Vagina (tissue), 2 donors: ENCODE measurements at regions not wholly inside any gene's neighbourhood (a gene's known extent, or its start where the extent isn't known, plus 50 kb on each side); places are given as distances from the start of the nearest gene placed in this dataset.

Source experiments
- DNase-seq, 2 donors: peaks; one replicate each; pipeline ENCODE4 v3.0.0-alpha.2; 2017; ENCODE audit errors: extremely low spot score in 2 of 2
- H3K27ac ChIP-seq: fragments of 200-600 bp; sonication (generic); one replicate; pipeline ENCODE4 v1.5.1; 2019
- H3K27me3 ChIP-seq: fragments of 200-600 bp; sonication (generic); one replicate; pipeline ENCODE4 v1.5.1; 2019
- H3K36me3 ChIP-seq, 2 donors: fragments of 200-600 bp; sonication (generic); one replicate each; pipeline ENCODE4 v1.5.1; 2017 to 2019
- H3K4me1 ChIP-seq: fragments of 200-600 bp; sonication (generic); one replicate; pipeline ENCODE4 v1.5.1; 2019
- H3K4me3 ChIP-seq, 2 donors: fragments of 200-600 bp; sonication (generic); 1 replicate in 1 of 2; 2 replicates in 1 of 2; pipeline ENCODE4 v1.5.1; 2016 to 2019
- H3K9me3 ChIP-seq: fragments of 200-600 bp; sonication (generic); one replicate; pipeline ENCODE4 v1.5.1; 2019
- POLR2A ChIP-seq, 2 donors: fragments of 450-650 bp; IDR thresholded peaks; one replicate each; pipeline ENCODE4 v1.6.1; 2017; ENCODE audit warnings: antibody characterized with exemption in 2 of 2, mild to moderate bottlenecking in 2 of 2, moderate library complexity in 2 of 2
- POLR2AphosphoS5 ChIP-seq, 2 donors: sonication (generic); formaldehyde crosslinking; IDR thresholded peaks; one replicate each; pipeline ENCODE4 v1.9.0; 2017; ENCODE audit warnings: antibody characterized with exemption in 2 of 2, mild to moderate bottlenecking in 2 of 2, low read depth in 1 of 2; ENCODE audit not compliant: insufficient read depth in 1 of 2
- intact Hi-C: fragments of 100-400 bp; cut with DNase I; formaldehyde crosslinking; loops from one replicate; pipeline ENCODE4 v1.15.1; 2023
- TF ChIP-seq, protein P1 (sequence below), 3 experiments: fragments of 450-650 bp in 2 of 3; fragments of 200-600 bp in 1 of 3; sonication (generic) in 1 of 3; IDR thresholded peaks; one replicate each; pipeline ENCODE4 v1.5.1; 2017 to 2019; ENCODE audit warnings: antibody characterized with exemption in 3 of 3, mild to moderate bottlenecking in 2 of 3, moderate library complexity in 2 of 3

DNA sequence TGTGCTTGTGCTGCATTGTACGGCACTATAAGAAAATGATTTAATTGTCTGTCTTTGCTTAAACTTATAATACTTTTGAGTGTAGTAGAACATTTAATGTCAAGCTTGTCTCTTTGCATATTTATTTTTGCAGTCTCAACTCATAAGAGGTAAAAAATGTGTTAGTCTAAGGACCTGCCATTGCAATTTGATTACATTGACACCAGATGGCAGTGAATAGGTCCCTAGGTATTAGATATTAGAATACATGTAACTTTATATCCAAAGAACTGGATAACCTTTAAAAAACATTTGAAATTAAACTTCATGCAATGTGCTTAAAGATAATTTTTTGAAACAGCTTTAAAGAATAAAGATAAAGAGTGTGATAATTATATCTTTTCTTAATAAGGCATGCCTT is 1421.3 kb downstream of the OLFM4 start:
- Histone ChIP-seq H3K9me3 (no peaks in the 10 kb centered on the region), H3K27ac (no peak overlapping the region), H3K4me1 (no peaks in the 10 kb centered on the region), H3K4me3 (no peak overlapping the region), H3K36me3 (no peaks in the 10 kb centered on the region), H3K27me3 (no peaks in the 10 kb centered on the region)
- DNase-seq, result no peak
- TF ChIP-seq POLR2A (IDR thresholded peaks at IDR 0.05) (no peak), POLR2AphosphoS5 (IDR thresholded peaks at IDR 0.05; ENCODE audit: insufficient read depth in 1 of 2, low read depth in 1 of 2) (no peak)
- TF ChIP-seq, protein P1, sequence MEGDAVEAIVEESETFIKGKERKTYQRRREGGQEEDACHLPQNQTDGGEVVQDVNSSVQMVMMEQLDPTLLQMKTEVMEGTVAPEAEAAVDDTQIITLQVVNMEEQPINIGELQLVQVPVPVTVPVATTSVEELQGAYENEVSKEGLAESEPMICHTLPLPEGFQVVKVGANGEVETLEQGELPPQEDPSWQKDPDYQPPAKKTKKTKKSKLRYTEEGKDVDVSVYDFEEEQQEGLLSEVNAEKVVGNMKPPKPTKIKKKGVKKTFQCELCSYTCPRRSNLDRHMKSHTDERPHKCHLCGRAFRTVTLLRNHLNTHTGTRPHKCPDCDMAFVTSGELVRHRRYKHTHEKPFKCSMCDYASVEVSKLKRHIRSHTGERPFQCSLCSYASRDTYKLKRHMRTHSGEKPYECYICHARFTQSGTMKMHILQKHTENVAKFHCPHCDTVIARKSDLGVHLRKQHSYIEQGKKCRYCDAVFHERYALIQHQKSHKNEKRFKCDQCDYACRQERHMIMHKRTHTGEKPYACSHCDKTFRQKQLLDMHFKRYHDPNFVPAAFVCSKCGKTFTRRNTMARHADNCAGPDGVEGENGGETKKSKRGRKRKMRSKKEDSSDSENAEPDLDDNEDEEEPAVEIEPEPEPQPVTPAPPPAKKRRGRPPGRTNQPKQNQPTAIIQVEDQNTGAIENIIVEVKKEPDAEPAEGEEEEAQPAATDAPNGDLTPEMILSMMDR (IDR thresholded peaks at IDR 0.05), result no peak
- intact Hi-C loops, result no loop called here

DNA sequence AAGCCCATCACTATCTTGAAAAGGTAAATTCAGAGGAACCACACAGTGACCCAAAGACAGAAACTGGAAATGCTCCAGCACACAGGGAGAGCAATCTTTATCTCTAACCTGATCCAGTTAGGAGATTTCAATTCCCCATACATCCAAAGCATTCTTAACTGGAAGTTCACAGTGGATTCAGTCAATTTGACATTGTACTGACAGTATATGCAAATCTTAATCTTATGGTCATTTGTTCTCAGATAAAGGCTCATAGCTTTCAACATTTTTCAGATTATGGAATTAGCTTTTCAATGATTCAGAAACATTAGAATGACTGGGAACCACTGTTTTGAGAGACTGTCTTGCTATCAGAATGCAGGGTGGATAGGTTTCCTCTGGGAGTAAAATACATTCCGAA is 1455.6 kb downstream of the OLFM4 start:
- H3K27ac ChIP-seq, result no peak overlapping the region
- no peaks in the 10 kb centered on the region for H3K36me3 ChIP-seq
- no peaks in the 10 kb centered on the region for H3K4me1 ChIP-seq
- TF ChIP-seq, protein P1 (IDR thresholded peaks at IDR 0.05), result no peak
- TF ChIP-seq POLR2AphosphoS5 (IDR thresholded peaks at IDR 0.05; ENCODE audit: insufficient read depth in 1 of 2, low read depth in 1 of 2), result no peak
- no peak for TF ChIP-seq POLR2A (IDR thresholded peaks at IDR 0.05)
- H3K9me3 ChIP-seq, result no peaks in the 10 kb centered on the region
- H3K4me3 ChIP-seq, result no peak overlapping the region
- no peak for DNase-seq
- H3K27me3 ChIP-seq, result no peaks in the 10 kb centered on the region
- intact Hi-C loops, result no loop called here

DNA sequence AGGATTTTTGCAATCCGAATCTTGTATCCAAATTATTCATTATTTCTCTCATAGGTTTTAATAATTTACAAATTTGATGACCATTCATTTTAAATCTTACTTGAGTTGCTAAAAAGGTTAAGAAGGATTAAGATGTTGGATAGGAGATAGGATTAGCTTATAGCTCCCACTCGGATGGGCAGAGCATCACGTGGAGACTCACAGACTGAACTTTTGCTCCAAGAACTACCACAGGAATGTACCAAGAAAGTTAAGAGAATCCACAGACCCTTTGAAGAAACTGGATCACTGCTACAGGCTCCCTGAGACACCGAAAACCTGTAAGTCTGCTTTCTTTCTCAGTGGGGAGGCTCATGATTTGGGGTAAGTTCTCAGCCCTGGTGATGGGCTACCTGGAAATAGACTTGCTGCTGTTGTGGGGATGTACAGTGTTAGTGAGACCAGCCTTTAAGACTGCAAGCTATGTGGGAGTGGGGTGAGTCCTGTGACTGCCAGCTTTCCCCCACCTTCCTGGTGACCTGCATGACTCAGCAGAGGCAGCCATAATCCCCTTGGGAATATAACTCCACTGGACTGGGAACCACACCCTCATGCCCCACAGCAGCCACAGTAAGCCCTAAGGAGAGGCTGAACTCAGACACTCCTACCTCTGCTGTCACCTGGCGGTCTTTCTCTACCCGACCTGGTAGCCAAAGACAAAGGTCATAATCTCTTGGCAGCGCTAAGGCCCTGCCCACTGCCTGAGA is 1458.0 kb downstream of the OLFM4 start:
- Histone ChIP-seq H3K27ac (no peak overlapping the region), H3K36me3 (no peaks in the 10 kb centered on the region), H3K4me1 (no peaks in the 10 kb centered on the region), H3K4me3 (no peak overlapping the region), H3K9me3 (no peaks in the 10 kb centered on the region), H3K27me3 (no peaks in the 10 kb centered on the region)
- DNase-seq, result no peak
- intact Hi-C loops, result no loop called here
- no peak for TF ChIP-seq POLR2A (IDR thresholded peaks at IDR 0.05)
- TF ChIP-seq POLR2AphosphoS5 (IDR thresholded peaks at IDR 0.05; ENCODE audit: insufficient read depth in 1 of 2, low read depth in 1 of 2), result no peak
- TF ChIP-seq, protein P1 (IDR thresholded peaks at IDR 0.05), result no peak

DNA sequence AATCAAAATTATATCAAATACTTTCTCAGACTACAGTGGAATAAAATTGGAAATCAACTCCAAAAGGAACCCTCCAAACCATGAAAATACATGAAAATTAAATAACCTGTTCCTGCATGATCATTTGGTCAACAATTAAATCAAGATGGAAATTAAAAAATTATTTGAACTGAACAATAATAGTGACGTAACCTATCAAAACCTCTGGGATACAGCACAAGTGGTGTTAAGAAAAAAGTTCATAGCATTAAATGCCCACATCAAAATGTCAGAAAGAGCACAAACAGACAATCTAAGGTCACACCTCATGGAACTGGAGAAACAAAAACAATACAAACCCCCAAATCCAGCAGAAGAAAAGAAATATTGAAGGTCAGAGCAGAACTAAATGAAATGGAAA is 1460.7 kb downstream of the OLFM4 start:
- Histone ChIP-seq H3K4me3 (no peak overlapping the region), H3K27me3 (no peaks in the 10 kb centered on the region), H3K9me3 (no peaks in the 10 kb centered on the region), H3K4me1 (no peaks in the 10 kb centered on the region), H3K36me3 (no peaks in the 10 kb centered on the region), H3K27ac (no peak overlapping the region)
- no peak for DNase-seq
- intact Hi-C loops, result no loop called here
- no peak for TF ChIP-seq POLR2A (IDR thresholded peaks at IDR 0.05)
- TF ChIP-seq, protein P1 (IDR thresholded peaks at IDR 0.05), result no peak
- no peak for TF ChIP-seq POLR2AphosphoS5 (IDR thresholded peaks at IDR 0.05; ENCODE audit: insufficient read depth in 1 of 2, low read depth in 1 of 2)

DNA sequence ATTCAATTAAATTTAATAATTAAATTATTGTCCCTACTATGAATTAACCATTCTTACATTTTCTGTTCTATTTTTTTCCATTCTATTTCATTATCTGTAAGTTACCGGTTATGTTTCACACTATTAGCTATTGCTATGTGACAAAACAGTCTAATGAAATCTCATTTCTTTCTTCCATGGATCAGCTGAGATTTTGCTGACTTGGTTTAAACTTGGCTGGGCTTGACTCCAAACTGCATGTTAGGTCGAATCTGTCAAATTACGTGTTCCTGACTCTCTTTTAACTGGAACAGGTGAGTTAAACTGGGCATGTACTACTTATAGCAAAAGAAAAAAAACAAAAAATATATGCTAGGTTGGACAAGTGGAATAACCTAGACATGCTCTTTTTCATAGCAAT is 1464.4 kb downstream of the OLFM4 start:
- Histone ChIP-seq H3K9me3 (no peaks in the 10 kb centered on the region), H3K27ac (no peak overlapping the region), H3K36me3 (no peaks in the 10 kb centered on the region), H3K4me3 (no peak overlapping the region), H3K27me3 (no peaks in the 10 kb centered on the region), H3K4me1 (no peaks in the 10 kb centered on the region)
- TF ChIP-seq, protein P1 (IDR thresholded peaks at IDR 0.05), result no peak
- TF ChIP-seq POLR2A (IDR thresholded peaks at IDR 0.05), result no peak
- no peak for TF ChIP-seq POLR2AphosphoS5 (IDR thresholded peaks at IDR 0.05; ENCODE audit: insufficient read depth in 1 of 2, low read depth in 1 of 2)
- DNase-seq, result no peak
- intact Hi-C loops, result no loop called here
